H9 (cell line): ENCODE measurements at regions not wholly inside any gene's neighbourhood (a gene's known extent, or its start where the extent isn't known, plus 50 kb on each side); places are given as distances from the start of the nearest gene placed in this dataset.

Experiments used
- DNase-seq: peaks from one replicate; pipeline ENCODE4 v3.0.0-alpha.2; 2017
- H2AFZ ChIP-seq: one replicate; pipeline ENCODE4 v1.6.1; 2013; ENCODE audit warnings: mild to moderate bottlenecking, low read length, control low read depth, moderate library complexity
- H2AK5ac ChIP-seq: 2 replicates; pipeline ENCODE4 v1.6.1; 2013; ENCODE audit warnings: low read length, control low read depth, mixed read lengths; ENCODE audit not compliant: insufficient read length
- H2BK120ac ChIP-seq: one replicate; pipeline ENCODE4 v1.6.1; 2013; ENCODE audit warnings: low read depth, mild to moderate bottlenecking, low read length, control low read depth, inconsistent platforms; ENCODE audit not compliant: poor library complexity, severe bottlenecking
- H2BK12ac ChIP-seq: 2 replicates; pipeline ENCODE4 v1.6.1; 2013; ENCODE audit warnings: low read length, control low read depth, mixed read lengths, low read depth; ENCODE audit not compliant: insufficient read length
- H2BK15ac ChIP-seq: 2 replicates; pipeline ENCODE4 v1.6.1; 2013; ENCODE audit warnings: low read depth, low read length, control low read depth
- H2BK20ac ChIP-seq: one replicate; pipeline ENCODE4 v1.6.1; 2013; ENCODE audit warnings: low read depth, mild to moderate bottlenecking, low read length, control low read depth, inconsistent platforms; ENCODE audit not compliant: poor library complexity, severe bottlenecking
- H2BK5ac ChIP-seq: 2 replicates; pipeline ENCODE4 v1.6.1; 2013; ENCODE audit warnings: low read length, control low read depth, mixed read lengths; ENCODE audit not compliant: insufficient read length
- H3K14ac ChIP-seq: 2 replicates; pipeline ENCODE4 v1.6.1; 2013; ENCODE audit warnings: low read length, control low read depth; ENCODE audit not compliant: insufficient read depth
- H3K18ac ChIP-seq: 2 replicates; pipeline ENCODE4 v1.6.1; 2013; ENCODE audit warnings: low read depth, mild to moderate bottlenecking, mixed read lengths, low read length, control low read depth; ENCODE audit not compliant: insufficient read length
- H3K23ac ChIP-seq: 2 replicates; pipeline ENCODE4 v1.6.1; 2013; ENCODE audit warnings: low read length, control low read depth, mixed read lengths, low read depth; ENCODE audit not compliant: insufficient read length
- H3K23me2 ChIP-seq: 2 replicates; pipeline ENCODE4 v1.6.1; 2013; ENCODE audit warnings: low read depth, mild to moderate bottlenecking, mixed read lengths, low read length, control low read depth; ENCODE audit not compliant: insufficient read length, poor library complexity, severe bottlenecking
- H3K27ac ChIP-seq: 2 replicates; pipeline ENCODE4 v1.5.1; 2013; ENCODE audit warnings: low read length, control low read depth, mixed read lengths, low read depth; ENCODE audit not compliant: insufficient read length
- H3K27me3 ChIP-seq: 2 replicates; pipeline ENCODE4 v1.6.1; 2013; ENCODE audit warnings: low read length, control low read depth, inconsistent platforms; ENCODE audit not compliant: insufficient read depth
- H3K4ac ChIP-seq: 2 replicates; pipeline ENCODE4 v1.6.1; 2013; ENCODE audit warnings: low read depth, mild to moderate bottlenecking, control low read depth, inconsistent platforms, low read length, moderate library complexity
- H3K4me1 ChIP-seq: 2 replicates; pipeline ENCODE4 v1.6.1; 2013; ENCODE audit warnings: low read length, control low read depth, inconsistent platforms; ENCODE audit not compliant: insufficient read depth
- H3K4me2 ChIP-seq: 2 replicates; pipeline ENCODE4 v1.6.1; 2013; ENCODE audit warnings: low read length, control low read depth, mixed read lengths; ENCODE audit not compliant: insufficient read length, insufficient read depth
- H3K56ac ChIP-seq: 2 replicates; pipeline ENCODE4 v1.6.1; 2013; ENCODE audit warnings: low read depth, mild to moderate bottlenecking, mixed read lengths, low read length, control low read depth; ENCODE audit not compliant: insufficient read length
- H3K79me1 ChIP-seq: 2 replicates; pipeline ENCODE4 v1.6.1; 2013; ENCODE audit warnings: low read depth, mild to moderate bottlenecking, moderate library complexity, low read length, control low read depth, inconsistent platforms; ENCODE audit not compliant: insufficient read depth, poor library complexity, severe bottlenecking
- H3K79me2 ChIP-seq: 2 replicates; pipeline ENCODE4 v1.6.1; 2013; ENCODE audit warnings: low read length, control low read depth, inconsistent platforms; ENCODE audit not compliant: insufficient read depth
- H3K9ac ChIP-seq: 2 replicates; pipeline ENCODE4 v1.6.1; 2013; ENCODE audit warnings: low read length, control low read depth, mixed read lengths; ENCODE audit not compliant: insufficient read length; ENCODE audit errors: extremely low read depth
- H3K9me3 ChIP-seq: one replicate; pipeline ENCODE4 v1.6.1; 2013; ENCODE audit warnings: low read depth, low read length, inconsistent platforms; ENCODE audit not compliant: control insufficient read depth
- H3T11ph ChIP-seq: one replicate; pipeline ENCODE4 v1.6.1; 2013; ENCODE audit warnings: mild to moderate bottlenecking, low read length, control low read depth, inconsistent platforms
- H4K20me1 ChIP-seq: one replicate; pipeline ENCODE4 v1.6.1; 2013; ENCODE audit not compliant: control insufficient read depth, insufficient read length, insufficient read depth
- H4K5ac ChIP-seq: 2 replicates; pipeline ENCODE4 v1.6.1; 2013; ENCODE audit warnings: low read depth, mild to moderate bottlenecking, mixed read lengths, low read length, control low read depth; ENCODE audit not compliant: insufficient read length
- H4K8ac ChIP-seq: replicated peaks from 2 replicates; pipeline ENCODE4 v1.6.1; 2013; ENCODE audit warnings: low read length, control low read depth, mixed read lengths, low read depth; ENCODE audit not compliant: insufficient read length
- H4K91ac ChIP-seq: 2 replicates; pipeline ENCODE4 v1.6.1; 2013; ENCODE audit warnings: low read depth, mild to moderate bottlenecking, moderate library complexity, mixed read lengths, low read length, control low read depth; ENCODE audit not compliant: insufficient read length
- H3K27ac Mint-ChIP-seq, 3 experiments: 2 replicates in 2 of 3; 3 replicates in 1 of 3; pipeline ENCODE4 v1.8.0; 2020 to 2021; ENCODE audit warnings: mixed read lengths in 3 of 3, mild to moderate bottlenecking in 1 of 3, moderate library complexity in 1 of 3
- H3K27me3 Mint-ChIP-seq: 2 replicates; pipeline ENCODE4 v1.8.0; 2021; ENCODE audit warnings: low read depth, mild to moderate bottlenecking, moderate library complexity, mixed read lengths
- H3K36me3 Mint-ChIP-seq, 3 experiments: 2 replicates in 2 of 3; 3 replicates in 1 of 3; pipeline ENCODE4 v1.8.0; 2020 to 2021; ENCODE audit warnings: low read depth in 3 of 3, mixed read lengths in 3 of 3; ENCODE audit not compliant: insufficient read depth in 1 of 3
- H3K4me1 Mint-ChIP-seq, 2 experiments: 2 replicates each; pipeline ENCODE4 v1.8.0; 2020; ENCODE audit warnings: mixed read lengths in 2 of 2
- H3K4me3 Mint-ChIP-seq, 2 experiments: 2 replicates in 1 of 2; 3 replicates in 1 of 2; pipeline ENCODE4 v1.8.0; 2020 to 2021; ENCODE audit warnings: mild to moderate bottlenecking in 2 of 2, mixed read lengths in 2 of 2, moderate library complexity in 1 of 2
- H3K9me3 Mint-ChIP-seq, 2 experiments: 2 replicates in 1 of 2; 3 replicates in 1 of 2; pipeline ENCODE4 v1.8.0; 2020; ENCODE audit warnings: mild to moderate bottlenecking in 2 of 2, mixed read lengths in 2 of 2, moderate library complexity in 1 of 2
- WGBS: extraction: QIAGEN DNeasy Blood & Tissue Kit; methylation state at CpG from one replicate; pipeline ENCODE4 v1.1.7; 2013; ENCODE audit warnings: missing lambda C conversion rate, low lambda C conversion rate, mixed read lengths; ENCODE audit not compliant: insufficient read length; ENCODE audit errors: extremely low coverage; 5-methylcytosine and 5-hydroxymethylcytosine counted together
- TF ChIP-seq, protein P1 (sequence below): fragments of 200-600 bp; sonication (generic); conservative IDR thresholded peaks from 3 replicates; pipeline ENCODE4 v1.8.0; 2021; ENCODE audit warnings: antibody characterized with exemption, mild to moderate bottlenecking

DNA sequence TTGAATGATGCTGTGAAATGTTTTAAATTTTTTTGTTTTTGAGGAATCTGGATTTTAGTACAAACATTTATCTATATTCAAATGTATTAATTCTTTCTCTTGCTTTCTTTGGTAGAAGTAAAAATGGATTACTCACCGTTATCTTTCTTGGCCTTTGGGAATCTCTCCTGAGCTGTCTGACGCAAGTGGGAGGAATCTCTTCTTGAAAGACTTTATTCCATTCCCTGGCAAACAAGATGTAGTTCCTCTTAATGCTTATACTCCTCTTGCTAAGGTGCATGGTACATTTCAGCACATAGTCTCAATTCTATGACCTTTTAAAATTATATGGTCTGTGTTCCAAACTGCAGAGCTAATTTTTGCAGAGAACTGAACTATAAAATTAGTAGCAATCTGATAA, 246.2 kb upstream of the SLC10A2 start:
- H3K27ac ChIP-seq = no peak overlapping the region
- H2BK5ac ChIP-seq = no peak overlapping the region
- H3K4me2 ChIP-seq = no peak overlapping the region
- no peak for DNase-seq
- Mint-ChIP-seq H3K9me3 (no peaks in the 10 kb centered on the region; a peak in 1 of 5 replicates), H3K27me3 (no peaks in the 10 kb centered on the region), H3K4me3 (no peak overlapping the region), H3K4me1 (peaks cover 4% of the 10 kb centered on the region in 2 experiments), H3K36me3 (no peaks in the 10 kb centered on the region; a peak in 1 of 7 replicates), H3K27ac (no peak overlapping the region)
- no peak overlapping the region for H3K4ac ChIP-seq
- no peak overlapping the region for H2AFZ ChIP-seq
- no peak overlapping the region for H2BK120ac ChIP-seq
- no peaks in the 10 kb centered on the region for H3K23me2 ChIP-seq
- H3K18ac ChIP-seq = no peak overlapping the region
- H2BK20ac ChIP-seq = no peak overlapping the region
- no peaks in the 10 kb centered on the region for H3K79me2 ChIP-seq
- no peak overlapping the region for H3K9ac ChIP-seq
- H3K14ac ChIP-seq = no peak overlapping the region
- TF ChIP-seq, protein P1, sequence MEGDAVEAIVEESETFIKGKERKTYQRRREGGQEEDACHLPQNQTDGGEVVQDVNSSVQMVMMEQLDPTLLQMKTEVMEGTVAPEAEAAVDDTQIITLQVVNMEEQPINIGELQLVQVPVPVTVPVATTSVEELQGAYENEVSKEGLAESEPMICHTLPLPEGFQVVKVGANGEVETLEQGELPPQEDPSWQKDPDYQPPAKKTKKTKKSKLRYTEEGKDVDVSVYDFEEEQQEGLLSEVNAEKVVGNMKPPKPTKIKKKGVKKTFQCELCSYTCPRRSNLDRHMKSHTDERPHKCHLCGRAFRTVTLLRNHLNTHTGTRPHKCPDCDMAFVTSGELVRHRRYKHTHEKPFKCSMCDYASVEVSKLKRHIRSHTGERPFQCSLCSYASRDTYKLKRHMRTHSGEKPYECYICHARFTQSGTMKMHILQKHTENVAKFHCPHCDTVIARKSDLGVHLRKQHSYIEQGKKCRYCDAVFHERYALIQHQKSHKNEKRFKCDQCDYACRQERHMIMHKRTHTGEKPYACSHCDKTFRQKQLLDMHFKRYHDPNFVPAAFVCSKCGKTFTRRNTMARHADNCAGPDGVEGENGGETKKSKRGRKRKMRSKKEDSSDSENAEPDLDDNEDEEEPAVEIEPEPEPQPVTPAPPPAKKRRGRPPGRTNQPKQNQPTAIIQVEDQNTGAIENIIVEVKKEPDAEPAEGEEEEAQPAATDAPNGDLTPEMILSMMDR = no peak
- no peak overlapping the region for H4K5ac ChIP-seq
- H3K79me1 ChIP-seq = no peaks in the 10 kb centered on the region
- no peaks in the 10 kb centered on the region for H4K20me1 ChIP-seq
- H3K4me1 ChIP-seq = no peaks in the 10 kb centered on the region
- H2BK12ac ChIP-seq = no peak overlapping the region
- H3K27me3 ChIP-seq = no peaks in the 10 kb centered on the region
- H4K8ac ChIP-seq = no peak overlapping the region
- WGBS = no CpG with 5 or more reads among the region's 2 CpGs
- no peak overlapping the region for H2BK15ac ChIP-seq
- H3T11ph ChIP-seq = no peak overlapping the region
- H3K23ac ChIP-seq = no peak overlapping the region
- no peaks in the 10 kb centered on the region for H3K9me3 ChIP-seq
- H3K56ac ChIP-seq = no peak overlapping the region
- no peak overlapping the region for H2AK5ac ChIP-seq
- H4K91ac ChIP-seq = no peak overlapping the region
